AG08395 (cell line): ENCODE measurements at regions not wholly inside any gene's neighbourhood (a gene's known extent, or its start where the extent isn't known, plus 50 kb on each side); places are given as distances from the start of the nearest gene placed in this dataset.
"Not testable (repeated sequence)": the region's sequence is repeated elsewhere in the genome, so short reads cannot be mapped to it uniquely, and the experiment has no call there.

Experiments used
- DNase-seq: peaks from one replicate; pipeline ENCODE4 v3.0.0; 2012; ENCODE audit warnings: mixed read lengths, low spot score

DNA sequence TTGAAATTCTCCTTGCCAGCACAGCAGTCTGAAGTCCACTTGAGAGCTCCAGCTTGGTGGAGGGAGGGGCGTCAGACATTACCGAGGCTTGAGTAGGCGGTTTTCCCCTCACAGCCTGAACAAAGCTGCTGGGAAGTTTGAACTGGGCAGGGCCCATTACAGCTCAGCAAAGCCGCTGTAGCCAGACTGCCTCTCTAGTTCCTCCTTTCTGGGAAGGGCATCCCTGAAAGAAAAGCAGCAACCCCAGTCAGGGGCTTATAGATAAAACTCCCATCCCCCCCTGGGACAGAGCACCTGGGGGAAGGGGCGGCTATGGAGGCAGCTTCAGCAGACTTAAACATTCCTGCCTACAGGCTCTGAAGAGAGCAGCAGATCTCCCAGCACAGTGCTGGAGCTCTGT lies 325.3 kb downstream of the GJA1 start:
- no peak for DNase-seq

GRCh38 chr6:121764493-121764892 lies 329.0 kb downstream of the GJA1 start:
- DNase-seq = no peak

GRCh38 chr6:121765060-121765459 lies 329.6 kb downstream of the GJA1 start:
- DNase-seq = no peak

DNA sequence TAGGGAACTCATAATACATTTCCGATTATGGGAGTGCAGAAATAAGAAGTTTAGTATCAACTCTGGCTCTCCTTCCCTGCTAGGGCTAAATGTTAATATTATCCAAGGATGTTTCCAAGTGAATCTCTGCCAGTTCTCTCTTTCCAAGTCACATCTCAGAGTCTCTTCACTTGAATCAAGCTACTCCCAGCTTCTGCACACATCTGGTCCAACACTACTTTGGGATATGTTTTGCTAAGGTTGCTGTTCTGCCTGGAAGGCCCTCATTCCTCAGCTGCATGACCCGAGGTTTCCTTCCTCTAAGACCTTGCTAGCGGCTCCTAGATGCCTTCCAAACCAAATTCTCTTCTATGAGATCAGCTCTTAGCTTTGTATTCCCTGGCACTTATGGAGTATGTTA lies 331.8 kb downstream of the GJA1 start:
- DNase-seq = no peak

DNA sequence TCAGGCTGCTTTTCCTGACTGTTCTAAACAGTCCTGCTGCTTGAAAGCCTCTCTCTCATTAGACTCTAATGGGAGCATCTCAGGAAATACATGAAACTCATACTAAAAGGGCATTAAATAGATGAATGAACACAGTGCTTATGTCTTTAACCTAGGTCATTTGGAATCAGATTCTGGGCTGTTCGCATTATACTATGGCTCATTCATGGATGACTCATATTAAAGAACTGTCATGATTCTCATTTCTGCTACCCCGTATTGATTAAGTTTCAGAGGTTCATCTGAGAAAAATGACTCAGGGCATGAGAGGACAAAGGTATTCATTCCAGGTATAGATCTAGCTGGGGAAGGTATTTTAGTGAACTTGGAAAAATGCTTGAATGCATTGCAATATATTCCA lies 335.5 kb downstream of the GJA1 start:
- no peak for DNase-seq

- DNase-seq = no peak
Observed at GRCh38 chr6:121771937-121772720, 336.7 kb downstream of the GJA1 start.

GRCh38 chr6:121776054-121776453 lies 340.6 kb downstream of the GJA1 start:
- DNase-seq = no peak

DNA sequence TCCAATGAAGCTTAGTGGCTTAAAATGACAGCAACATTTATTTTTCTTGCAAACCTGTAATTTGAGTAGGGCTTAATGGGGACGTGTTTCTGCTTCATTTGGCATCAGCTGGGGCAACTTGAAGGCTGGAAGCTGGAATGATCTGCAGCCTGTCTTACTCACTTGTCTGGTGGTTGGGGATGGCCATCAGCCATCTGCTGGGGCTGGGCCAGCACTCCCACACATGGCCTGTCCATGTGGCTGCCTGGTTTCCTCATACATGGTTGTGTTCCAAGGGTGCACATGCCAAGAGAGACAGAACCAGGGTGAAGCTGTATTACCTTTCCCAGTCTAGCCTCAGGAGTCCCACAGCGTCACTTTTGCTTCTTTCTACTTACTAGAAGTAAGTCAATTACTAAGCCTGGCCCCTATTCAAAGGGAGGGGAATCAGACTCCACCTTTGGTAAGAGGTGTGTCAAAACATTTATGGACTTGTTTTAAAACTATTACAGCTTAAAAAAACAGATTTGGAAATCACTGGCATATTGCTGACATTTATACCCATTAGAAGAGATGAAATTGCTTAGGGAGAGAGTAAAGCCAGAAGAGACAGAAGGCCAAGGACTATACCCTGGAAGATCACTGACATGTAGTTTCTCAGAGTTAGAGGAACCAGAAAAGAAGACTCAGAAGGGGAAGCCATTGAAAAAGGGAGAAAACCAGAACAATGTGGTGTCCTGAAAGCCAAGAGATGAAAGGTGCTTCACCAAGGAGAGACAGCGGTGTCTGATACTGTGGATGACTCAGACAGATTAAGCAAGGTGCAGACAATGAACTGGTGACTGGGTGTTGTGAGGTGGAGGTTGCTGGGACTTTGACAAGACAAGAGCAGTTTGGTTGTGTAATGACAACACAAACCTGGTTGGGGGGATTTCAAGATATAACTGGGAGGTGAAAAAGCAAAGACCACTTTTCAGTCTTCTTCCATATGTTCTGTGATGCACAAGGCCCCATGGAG lies 345.2 kb downstream of the GJA1 start:
- DNase-seq = peak; percentile 89

- peak; percentile 34 for DNase-seq
Observed at GRCh38 chr6:121791396-121792315, 356.2 kb downstream of the GJA1 start.

GRCh38 chr6:121794630-121795029 lies 359.2 kb downstream of the GJA1 start:
- DNase-seq = peak; percentile 89

DNA sequence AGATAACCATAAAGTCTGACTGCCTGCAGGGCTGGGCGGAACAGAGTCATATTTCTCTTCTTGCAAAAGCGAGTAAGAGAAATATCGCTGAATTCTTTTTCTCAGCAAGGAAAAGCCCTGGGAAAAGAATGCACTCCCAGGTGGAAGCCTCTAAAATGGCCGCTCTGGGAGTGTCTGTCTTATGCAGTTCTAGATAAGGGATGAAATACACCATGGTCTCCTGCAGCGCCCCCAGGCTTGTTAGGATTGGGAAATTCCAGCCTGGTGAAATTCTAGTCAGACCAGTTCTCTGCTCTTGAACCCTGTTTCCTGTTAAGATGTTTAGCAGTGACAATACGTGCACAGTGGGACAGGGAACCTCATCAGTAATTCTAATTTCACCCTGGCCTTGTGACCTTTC lies 362.2 kb downstream of the GJA1 start:
- DNase-seq = not testable (repeated sequence)

- not testable (repeated sequence) for DNase-seq
Observed at GRCh38 chr6:121798126-121798525, 362.7 kb downstream of the GJA1 start.

DNA sequence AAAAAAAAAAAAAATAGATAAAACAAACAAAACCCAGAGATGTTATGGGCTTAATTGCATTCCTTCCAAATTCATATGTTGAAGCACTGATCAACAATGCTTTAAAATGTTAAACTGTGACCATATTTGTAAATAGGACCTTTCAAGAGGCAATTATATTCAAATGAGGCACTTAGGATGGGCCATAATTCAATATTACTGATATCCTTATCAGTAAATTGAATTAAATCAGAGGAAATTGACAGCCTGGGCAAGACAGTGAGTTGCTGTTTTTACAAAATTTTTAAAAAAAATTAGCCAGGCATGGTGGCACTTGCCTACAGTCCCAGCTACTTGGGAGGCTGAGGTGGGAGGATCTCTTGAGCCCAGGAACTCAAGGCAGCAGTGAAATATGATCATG lies 364.1 kb downstream of the GJA1 start:
- no peak for DNase-seq

GRCh38 chr6:121800047-121800446 lies 364.6 kb downstream of the GJA1 start:
- DNase-seq = no peak

- DNase-seq = no peak
Observed at GRCh38 chr6:121806116-121806515, 370.7 kb downstream of the GJA1 start.

DNA sequence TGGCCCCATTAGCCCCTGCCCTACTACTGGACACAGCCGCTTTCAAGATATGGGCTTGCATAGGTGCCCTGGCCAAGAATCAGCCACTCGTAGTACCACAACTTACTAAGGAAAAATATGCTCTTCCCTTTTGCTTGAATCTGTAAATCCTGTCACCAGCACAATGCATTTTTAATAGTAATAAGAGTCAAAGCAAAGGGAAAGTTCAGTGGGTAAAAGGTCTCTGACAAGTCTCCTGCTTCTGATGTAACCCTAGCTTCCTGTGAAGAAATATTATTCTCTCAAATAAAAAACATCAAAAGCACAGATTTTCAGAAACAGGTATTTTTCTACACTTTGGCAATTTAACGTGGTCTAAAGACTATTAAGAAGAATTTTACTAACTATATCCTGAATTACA lies 373.8 kb downstream of the GJA1 start:
- DNase-seq = no peak

GRCh38 chr6:121810158-121811032 lies 374.9 kb downstream of the GJA1 start:
- DNase-seq = peak; percentile 7

DNA sequence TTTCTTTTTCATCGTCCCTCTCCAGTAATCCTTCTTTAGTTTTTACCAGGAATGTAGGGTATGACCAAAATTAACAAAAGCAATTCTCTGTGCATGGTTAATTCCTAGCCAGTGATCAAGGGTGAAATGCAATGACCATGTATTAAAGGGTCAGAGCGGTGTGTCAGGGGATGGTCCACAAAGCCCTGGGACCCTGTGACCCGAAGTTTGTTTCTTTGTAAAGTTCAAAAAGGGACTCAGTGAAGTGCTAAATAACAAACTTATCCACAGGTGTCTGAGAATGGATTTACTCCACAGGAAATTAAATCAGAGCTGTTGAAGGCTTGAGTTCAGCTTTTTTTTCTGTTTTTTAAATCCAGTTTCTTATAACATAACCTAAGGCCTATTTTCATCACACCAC lies 375.7 kb downstream of the GJA1 start:
- DNase-seq = no peak

GRCh38 chr6:121816361-121816760 lies 380.9 kb downstream of the GJA1 start:
- DNase-seq = peak; percentile 6

DNA sequence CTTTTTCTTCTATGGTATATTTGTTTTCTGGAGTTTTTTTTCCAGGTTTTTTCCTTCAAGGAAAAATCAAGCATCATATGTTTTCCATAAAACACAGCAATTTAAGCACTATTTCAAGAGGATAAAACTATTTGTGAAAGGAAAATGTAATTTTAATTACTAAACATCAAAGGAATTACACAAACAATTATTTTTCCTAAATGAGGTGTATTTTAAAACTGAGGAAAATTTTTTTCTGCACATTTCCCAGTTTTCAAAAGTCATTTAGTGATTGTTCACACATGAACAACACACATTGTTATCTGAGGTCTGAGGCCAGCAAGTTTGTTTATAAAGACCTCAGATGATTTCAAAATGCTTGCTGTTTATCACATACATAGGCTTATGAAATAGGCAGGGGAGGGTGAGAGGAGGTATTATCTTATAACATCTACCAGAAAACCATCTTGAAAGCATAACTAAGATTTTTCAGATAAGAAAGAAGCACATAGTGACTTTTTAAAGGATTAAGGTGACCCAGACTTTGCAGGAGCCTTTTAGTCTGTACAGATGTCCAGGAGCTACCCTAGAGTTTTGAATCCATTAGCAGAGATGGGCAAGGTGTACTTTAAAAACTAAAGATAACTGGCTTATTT lies 381.6 kb downstream of the GJA1 start:
- DNase-seq = no peak
